ENCODE measurements at regions not wholly inside any gene's neighbourhood (a gene's known extent, or its start where the extent isn't known, plus 50 kb on each side); places are given as distances from the start of the nearest gene placed in this dataset.

DNA sequence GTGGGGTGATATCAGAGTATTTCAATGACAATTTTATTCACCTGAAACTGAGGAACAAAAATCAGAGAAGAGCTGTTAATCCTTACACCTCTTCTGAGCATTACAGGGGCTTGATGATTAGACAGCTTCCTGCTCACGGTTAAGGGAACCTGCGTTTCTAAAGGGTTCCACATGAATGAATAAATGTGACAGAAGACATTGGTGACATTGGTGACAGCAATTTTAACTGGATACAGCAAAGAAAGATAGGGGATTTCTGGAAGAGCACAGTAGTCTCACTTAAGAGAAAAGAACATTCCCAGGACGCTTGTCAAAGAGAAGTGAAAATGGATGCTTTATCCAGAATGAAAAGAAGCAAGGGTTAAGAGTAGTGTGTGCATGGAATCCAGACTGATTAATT, 235.9 kb upstream of the CNTN3 start:
- Histone ChIP-seq H2BK5ac (ENCODE audit: low read depth, low read length, poor library complexity, severe bottlenecking) (no peak overlapping the region), H3K4me1 (ENCODE audit: control insufficient read depth, insufficient read depth, low read depth, low read length) (no peaks in the 10 kb centered on the region), H3K4me3 (ENCODE audit: insufficient read depth in 1 of 2, low read depth in 1 of 2, low read length in 2 of 2) (no peak overlapping the region), H2AFZ (ENCODE audit: low read depth, low read length) (no peak overlapping the region), H3K9ac (ENCODE audit: low read length) (no peak overlapping the region), H4K8ac (ENCODE audit: low read length) (no peak overlapping the region), H3K27ac (ENCODE audit: low read length, poor library complexity, severe bottlenecking) (no peak overlapping the region), H3K79me1 (replicated peaks; ENCODE audit: low read length, poor library complexity, severe bottlenecking) (no peaks in the 10 kb centered on the region), H3K36me3 (ENCODE audit: control insufficient read depth in 1 of 2, insufficient read depth in 2 of 2, low read depth in 1 of 2, low read length in 2 of 2) (no peaks in the 10 kb centered on the region), H4K91ac (ENCODE audit: low read length) (no peak overlapping the region), H3K27me3 (ENCODE audit: control insufficient read depth in 1 of 2, insufficient read depth in 1 of 2, low read length in 2 of 2) (no peaks in the 10 kb centered on the region), H3K14ac (ENCODE audit: low read length in 2 of 2) (no peak overlapping the region), H3K4ac (ENCODE audit: low read depth in 1 of 2, low read length in 2 of 2) (no peak overlapping the region), H2BK15ac (ENCODE audit: low read depth, poor library complexity, severe bottlenecking) (no peak overlapping the region), H3K23ac (ENCODE audit: low read length in 2 of 2) (no peak overlapping the region), H2BK120ac (ENCODE audit: low read depth, low read length) (no peak overlapping the region), H3K18ac (ENCODE audit: low read depth in 1 of 2, low read length in 2 of 2) (no peak overlapping the region), H3K4me2 (ENCODE audit: low read length, poor library complexity, severe bottlenecking) (no peak overlapping the region), H2BK12ac (ENCODE audit: low read length in 2 of 2) (no peak overlapping the region), H2AK5ac (ENCODE audit: low read length, severe bottlenecking) (no peak overlapping the region), H3K9me3 (ENCODE audit: control insufficient read depth, low read length) (no peaks in the 10 kb centered on the region)
- WGBS, result 73% methylated on average over 3 of the region's 3 CpGs
- DNase-seq, result no peak

DNA sequence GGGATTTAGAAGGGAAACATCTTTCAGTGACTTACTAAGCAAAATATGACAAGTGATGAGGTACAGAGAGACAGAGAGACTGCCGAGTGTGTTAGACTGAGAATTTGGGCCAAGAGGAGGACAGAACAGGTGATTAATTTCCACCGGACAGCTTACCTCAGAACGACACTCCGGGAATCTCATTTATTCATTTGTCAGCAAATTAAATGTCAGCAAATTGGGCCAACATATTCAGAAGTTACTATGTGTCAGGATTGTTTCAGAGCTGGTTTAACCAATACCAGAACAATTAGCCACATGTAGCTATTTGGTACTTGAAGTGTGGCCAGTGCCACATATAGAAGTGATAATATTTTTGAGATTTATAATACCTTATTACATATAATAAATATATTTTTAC, 232.6 kb upstream of the CNTN3 start:
- Histone ChIP-seq H3K27me3 (ENCODE audit: control insufficient read depth in 1 of 2, insufficient read depth in 1 of 2, low read length in 2 of 2) (no peaks in the 10 kb centered on the region), H2AFZ (ENCODE audit: low read depth, low read length) (no peak overlapping the region), H3K4ac (ENCODE audit: low read depth in 1 of 2, low read length in 2 of 2) (no peak overlapping the region), H4K8ac (ENCODE audit: low read length) (no peak overlapping the region), H2AK5ac (ENCODE audit: low read length, severe bottlenecking) (no peak overlapping the region), H3K9me3 (ENCODE audit: control insufficient read depth, low read length) (no peaks in the 10 kb centered on the region), H4K91ac (ENCODE audit: low read length) (no peak overlapping the region), H3K9ac (ENCODE audit: low read length) (no peak overlapping the region), H3K4me2 (ENCODE audit: low read length, poor library complexity, severe bottlenecking) (peak overlapping the region; percentile 3), H2BK15ac (ENCODE audit: low read depth, poor library complexity, severe bottlenecking) (no peak overlapping the region), H3K36me3 (ENCODE audit: control insufficient read depth in 1 of 2, insufficient read depth in 2 of 2, low read depth in 1 of 2, low read length in 2 of 2) (no peaks in the 10 kb centered on the region), H3K27ac (ENCODE audit: low read length, poor library complexity, severe bottlenecking) (no peak overlapping the region), H3K4me3 (ENCODE audit: insufficient read depth in 1 of 2, low read depth in 1 of 2, low read length in 2 of 2) (no peak overlapping the region), H3K18ac (ENCODE audit: low read depth in 1 of 2, low read length in 2 of 2) (no peak overlapping the region), H3K23ac (ENCODE audit: low read length in 2 of 2) (no peak overlapping the region), H3K14ac (ENCODE audit: low read length in 2 of 2) (no peak overlapping the region), H2BK12ac (ENCODE audit: low read length in 2 of 2) (no peak overlapping the region), H2BK5ac (ENCODE audit: low read depth, low read length, poor library complexity, severe bottlenecking) (no peak overlapping the region), H2BK120ac (ENCODE audit: low read depth, low read length) (no peak overlapping the region), H3K79me1 (replicated peaks; ENCODE audit: low read length, poor library complexity, severe bottlenecking) (no peaks in the 10 kb centered on the region), H3K4me1 (ENCODE audit: control insufficient read depth, insufficient read depth, low read depth, low read length) (no peaks in the 10 kb centered on the region)
- 65% methylated on average over 1 of the region's 4 CpGs for WGBS
- no peak for DNase-seq

DNA sequence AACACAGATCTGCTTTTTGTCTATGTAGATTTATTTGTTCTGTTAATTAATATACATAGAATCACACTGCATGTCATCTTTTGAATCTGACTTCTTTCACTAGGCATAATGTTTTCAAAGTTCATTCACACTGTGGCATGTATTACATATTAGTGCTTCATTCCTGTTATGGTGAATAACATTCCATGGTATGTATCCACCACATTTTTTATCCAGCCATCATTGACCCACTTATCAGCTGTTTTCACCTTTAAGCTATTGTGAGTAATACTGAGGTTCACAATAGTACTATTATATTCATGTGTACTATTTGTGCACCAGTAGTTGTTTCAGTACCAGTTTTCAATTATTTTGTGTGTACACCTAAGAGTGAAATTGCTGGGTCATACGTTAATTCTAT, 230.6 kb upstream of the CNTN3 start:
- H3K27ac ChIP-seq (ENCODE audit: low read length, poor library complexity, severe bottlenecking), result no peak overlapping the region
- no peaks in the 10 kb centered on the region for H3K36me3 ChIP-seq (ENCODE audit: control insufficient read depth in 1 of 2, insufficient read depth in 2 of 2, low read depth in 1 of 2, low read length in 2 of 2)
- no peak overlapping the region for H2BK12ac ChIP-seq (ENCODE audit: low read length in 2 of 2)
- H3K4me1 ChIP-seq (ENCODE audit: control insufficient read depth, insufficient read depth, low read depth, low read length), result no peaks in the 10 kb centered on the region
- no peak overlapping the region for H2BK120ac ChIP-seq (ENCODE audit: low read depth, low read length)
- WGBS, result 38% methylated on average over 1 of the region's 1 CpG
- H4K8ac ChIP-seq (ENCODE audit: low read length), result no peak overlapping the region
- H2AFZ ChIP-seq (ENCODE audit: low read depth, low read length), result no peak overlapping the region
- H3K79me1 ChIP-seq (replicated peaks; ENCODE audit: low read length, poor library complexity, severe bottlenecking), result no peaks in the 10 kb centered on the region
- no peak overlapping the region for H3K4me2 ChIP-seq (ENCODE audit: low read length, poor library complexity, severe bottlenecking)
- H3K4ac ChIP-seq (ENCODE audit: low read depth in 1 of 2, low read length in 2 of 2), result no peak overlapping the region
- H2AK5ac ChIP-seq (ENCODE audit: low read length, severe bottlenecking), result no peak overlapping the region
- no peak overlapping the region for H3K23ac ChIP-seq (ENCODE audit: low read length in 2 of 2)
- H2BK5ac ChIP-seq (ENCODE audit: low read depth, low read length, poor library complexity, severe bottlenecking), result no peak overlapping the region
- no peak for DNase-seq
- no peak overlapping the region for H2BK15ac ChIP-seq (ENCODE audit: low read depth, poor library complexity, severe bottlenecking)
- no peak overlapping the region for H3K9ac ChIP-seq (ENCODE audit: low read length)
- H3K18ac ChIP-seq (ENCODE audit: low read depth in 1 of 2, low read length in 2 of 2), result no peak overlapping the region
- no peak overlapping the region for H3K14ac ChIP-seq (ENCODE audit: low read length in 2 of 2)
- H4K91ac ChIP-seq (ENCODE audit: low read length), result no peak overlapping the region
- H3K9me3 ChIP-seq (ENCODE audit: control insufficient read depth, low read length), result no peaks in the 10 kb centered on the region
- H3K4me3 ChIP-seq (ENCODE audit: insufficient read depth in 1 of 2, low read depth in 1 of 2, low read length in 2 of 2), result no peak overlapping the region
- no peaks in the 10 kb centered on the region for H3K27me3 ChIP-seq (ENCODE audit: control insufficient read depth in 1 of 2, insufficient read depth in 1 of 2, low read length in 2 of 2)

DNA sequence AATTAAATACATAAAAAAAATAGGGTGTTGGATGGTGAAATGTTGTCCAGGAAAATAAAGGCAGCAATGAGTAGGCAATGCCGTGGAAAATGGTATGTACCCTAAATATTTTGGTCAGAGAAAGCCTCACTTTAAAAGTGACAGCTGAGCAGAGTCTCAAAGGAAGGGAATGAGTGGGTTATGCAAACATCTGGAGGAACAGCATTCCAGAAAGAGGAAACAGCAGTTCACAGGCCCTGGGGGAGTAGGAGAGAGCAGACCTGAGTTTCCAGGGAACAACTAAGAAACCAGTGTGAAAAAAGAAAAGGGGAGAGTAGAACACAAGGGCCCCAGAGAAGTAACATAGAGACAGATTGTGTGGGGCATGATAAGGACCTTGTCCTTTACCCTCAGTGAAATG, 230.0 kb upstream of the CNTN3 start:
- no peak overlapping the region for H3K4ac ChIP-seq (ENCODE audit: low read depth in 1 of 2, low read length in 2 of 2)
- no peaks in the 10 kb centered on the region for H3K27me3 ChIP-seq (ENCODE audit: control insufficient read depth in 1 of 2, insufficient read depth in 1 of 2, low read length in 2 of 2)
- no peak overlapping the region for H4K8ac ChIP-seq (ENCODE audit: low read length)
- no peak overlapping the region for H2BK15ac ChIP-seq (ENCODE audit: low read depth, poor library complexity, severe bottlenecking)
- H3K27ac ChIP-seq (ENCODE audit: low read length, poor library complexity, severe bottlenecking), result no peak overlapping the region
- no peak overlapping the region for H3K14ac ChIP-seq (ENCODE audit: low read length in 2 of 2)
- H3K9ac ChIP-seq (ENCODE audit: low read length), result no peak overlapping the region
- H3K9me3 ChIP-seq (ENCODE audit: control insufficient read depth, low read length), result no peaks in the 10 kb centered on the region
- no peak overlapping the region for H2BK5ac ChIP-seq (ENCODE audit: low read depth, low read length, poor library complexity, severe bottlenecking)
- H3K4me1 ChIP-seq (ENCODE audit: control insufficient read depth, insufficient read depth, low read depth, low read length), result no peaks in the 10 kb centered on the region
- H3K36me3 ChIP-seq (ENCODE audit: control insufficient read depth in 1 of 2, insufficient read depth in 2 of 2, low read depth in 1 of 2, low read length in 2 of 2), result no peaks in the 10 kb centered on the region
- DNase-seq, result no peak
- no peak overlapping the region for H2AFZ ChIP-seq (ENCODE audit: low read depth, low read length)
- H2BK120ac ChIP-seq (ENCODE audit: low read depth, low read length), result no peak overlapping the region
- no peak overlapping the region for H3K23ac ChIP-seq (ENCODE audit: low read length in 2 of 2)
- H2AK5ac ChIP-seq (ENCODE audit: low read length, severe bottlenecking), result no peak overlapping the region
- H3K18ac ChIP-seq (ENCODE audit: low read depth in 1 of 2, low read length in 2 of 2), result no peak overlapping the region
- no peak overlapping the region for H4K91ac ChIP-seq (ENCODE audit: low read length)
- no peak overlapping the region for H3K4me2 ChIP-seq (ENCODE audit: low read length, poor library complexity, severe bottlenecking)
- H3K79me1 ChIP-seq (replicated peaks; ENCODE audit: low read length, poor library complexity, severe bottlenecking), result no peaks in the 10 kb centered on the region
- H2BK12ac ChIP-seq (ENCODE audit: low read length in 2 of 2), result no peak overlapping the region
- no peak overlapping the region for H3K4me3 ChIP-seq (ENCODE audit: insufficient read depth in 1 of 2, low read depth in 1 of 2, low read length in 2 of 2)
- WGBS, result 45% methylated on average over 1 of the region's 1 CpG

Data from mesenchymal stem cell (in vitro differentiated cells and primary cell).